Fibroblast of pulmonary artery (primary cell): ENCODE measurements at regions not wholly inside any gene's neighbourhood (a gene's known extent, or its start where the extent isn't known, plus 50 kb on each side); places are given as distances from the start of the nearest gene placed in this dataset.
"Not testable (repeated sequence)": the region's sequence is repeated elsewhere in the genome, so short reads cannot be mapped to it uniquely, and the experiment has no call there.

Experiments
- DNase-seq: peaks from one replicate; pipeline ENCODE4 v3.0.0-alpha.2; 2010; ENCODE audit warnings: low read depth
- H3K4me3 ChIP-seq: replicated peaks from 2 replicates; pipeline ENCODE4 v1.5.1; 2011; ENCODE audit warnings: low read depth, mild to moderate bottlenecking, control low read depth, low read length, moderate library complexity
- CTCF ChIP-seq: IDR thresholded peaks from 2 replicates; pipeline ENCODE4 v1.5.1; 2011; ENCODE audit warnings: mild to moderate bottlenecking, control low read depth, low read length, inconsistent platforms; ENCODE audit errors: missing control alignments

GRCh38 chr1:224817382-224817781 is 112.1 kb upstream of the DNAH14 start:
- H3K4me3 ChIP-seq = no peak overlapping the region
- DNase-seq = no peak
- no peak for TF ChIP-seq CTCF

GRCh38 chr1:224819861-224820260 is 109.6 kb upstream of the DNAH14 start:
- no peak for TF ChIP-seq CTCF
- no peak for DNase-seq
- no peak overlapping the region for H3K4me3 ChIP-seq

GRCh38 chr1:224820341-224820740 is 109.1 kb upstream of the DNAH14 start:
- no peak for DNase-seq
- TF ChIP-seq CTCF = no peak
- H3K4me3 ChIP-seq = no peak overlapping the region

- not testable (repeated sequence) for H3K4me3 ChIP-seq, DNase-seq
Measured at GRCh38 chr1:224821751-224822150, 107.7 kb upstream of the DNAH14 start.

GRCh38 chr1:224825525-224826000 is 103.9 kb upstream of the DNAH14 start:
- no peak for TF ChIP-seq CTCF
- DNase-seq = no peak
- H3K4me3 ChIP-seq = no peak overlapping the region

GRCh38 chr1:224828691-224829090 is 100.8 kb upstream of the DNAH14 start:
- H3K4me3 ChIP-seq = no peak overlapping the region
- no peak for TF ChIP-seq CTCF
- DNase-seq = no peak

GRCh38 chr1:224831501-224831900 is 98.0 kb upstream of the DNAH14 start:
- no peak overlapping the region for H3K4me3 ChIP-seq
- DNase-seq = no peak
- no peak for TF ChIP-seq CTCF

GRCh38 chr1:224839648-224840300 is 89.7 kb upstream of the DNAH14 start:
- DNase-seq, H3K4me3 ChIP-seq: not testable (repeated sequence)

GRCh38 chr1:224841803-224842202 is 87.7 kb upstream of the DNAH14 start:
- not testable (repeated sequence) for DNase-seq, H3K4me3 ChIP-seq
